Sigmoid colon (tissue), 4 donors: ENCODE measurements at regions not wholly inside any gene's neighbourhood (a gene's known extent, or its start where the extent isn't known, plus 50 kb on each side); places are given as distances from the start of the nearest gene placed in this dataset.

Source experiments
- POLR2A ChIP-seq, 2 donors: fragments of 450-650 bp; IDR thresholded peaks; one replicate each; pipeline ENCODE4 v1.6.1; 2016; ENCODE audit warnings: antibody characterized with exemption in 2 of 2, mild to moderate bottlenecking in 2 of 2, moderate library complexity in 2 of 2
- POLR2AphosphoS5 ChIP-seq, 4 donors: sonication (generic); formaldehyde crosslinking; IDR thresholded peaks; one replicate each; pipeline ENCODE4 v1.6.1; 2017; ENCODE audit warnings: antibody characterized with exemption in 4 of 4
- TF ChIP-seq, protein P1 (sequence below), 4 experiments: fragments of 450-650 bp in 3 of 4; fragments of 200-600 bp in 1 of 4; IDR thresholded peaks; one replicate each; pipeline ENCODE4 v1.5.1; 2016 to 2019; ENCODE audit warnings: antibody characterized with exemption in 4 of 4, mild to moderate bottlenecking in 3 of 4, moderate library complexity in 2 of 4

DNA sequence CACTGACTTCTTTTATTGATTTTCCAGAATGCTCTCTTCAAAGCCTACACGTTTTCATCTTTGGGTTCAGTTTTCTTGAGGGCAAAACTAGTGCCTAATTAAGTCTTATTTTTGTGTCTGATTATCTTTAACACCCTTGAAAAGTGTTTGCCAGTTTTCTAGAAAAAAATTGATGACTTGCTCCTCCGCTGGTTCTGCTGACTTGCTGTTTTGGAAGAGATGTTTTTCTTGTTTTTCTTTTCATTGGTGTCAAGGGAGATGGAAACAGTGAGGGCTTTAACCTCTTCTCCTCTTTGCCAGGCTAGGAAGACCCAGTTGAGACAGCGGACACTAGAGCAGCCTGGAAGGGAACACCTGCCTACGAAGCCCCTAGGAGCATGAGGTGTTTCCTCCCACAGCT, 123.7 kb upstream of the EEPD1 start:
- TF ChIP-seq POLR2AphosphoS5 (IDR thresholded peaks at IDR 0.05) (no peak), POLR2A (IDR thresholded peaks at IDR 0.05) (no peak)
- TF ChIP-seq, protein P1, sequence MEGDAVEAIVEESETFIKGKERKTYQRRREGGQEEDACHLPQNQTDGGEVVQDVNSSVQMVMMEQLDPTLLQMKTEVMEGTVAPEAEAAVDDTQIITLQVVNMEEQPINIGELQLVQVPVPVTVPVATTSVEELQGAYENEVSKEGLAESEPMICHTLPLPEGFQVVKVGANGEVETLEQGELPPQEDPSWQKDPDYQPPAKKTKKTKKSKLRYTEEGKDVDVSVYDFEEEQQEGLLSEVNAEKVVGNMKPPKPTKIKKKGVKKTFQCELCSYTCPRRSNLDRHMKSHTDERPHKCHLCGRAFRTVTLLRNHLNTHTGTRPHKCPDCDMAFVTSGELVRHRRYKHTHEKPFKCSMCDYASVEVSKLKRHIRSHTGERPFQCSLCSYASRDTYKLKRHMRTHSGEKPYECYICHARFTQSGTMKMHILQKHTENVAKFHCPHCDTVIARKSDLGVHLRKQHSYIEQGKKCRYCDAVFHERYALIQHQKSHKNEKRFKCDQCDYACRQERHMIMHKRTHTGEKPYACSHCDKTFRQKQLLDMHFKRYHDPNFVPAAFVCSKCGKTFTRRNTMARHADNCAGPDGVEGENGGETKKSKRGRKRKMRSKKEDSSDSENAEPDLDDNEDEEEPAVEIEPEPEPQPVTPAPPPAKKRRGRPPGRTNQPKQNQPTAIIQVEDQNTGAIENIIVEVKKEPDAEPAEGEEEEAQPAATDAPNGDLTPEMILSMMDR (IDR thresholded peaks at IDR 0.05): no peak
